ENCODE measurements at regions not wholly inside any gene's neighbourhood (a gene's known extent, or its start where the extent isn't known, plus 50 kb on each side); places are given as distances from the start of the nearest gene placed in this dataset.

GRCh38 chr3:126256251-126256650, 75.9 kb upstream of the ALDH1L1 start:
- ChIA-PET POLR2A (no interaction called here), CTCF (interaction anchor here (1.2 kb wide), 1 partner anchor 10 kb away, joined by 4 read pairs; no protein-coding TSS in a partner anchor)
- Mint-ChIP-seq H3K27me3 (ENCODE audit: low read depth) (no peaks in the 10 kb centered on the region; the same call in 1 of the 2 replicates), H3K36me3 (no peaks in the 10 kb centered on the region), H3K4me1 (peaks cover 5% of the 10 kb centered on the region), H3K9me3 (no peaks in the 10 kb centered on the region), H3K4me3 (no peak overlapping the region), H3K27ac (no peak overlapping the region)
- ATAC-seq (no peak), DNase-seq (ENCODE audit: low spot score) (no peak)
- no peak for TF ChIP-seq AFF4 (CRISPR knock-in tag; IDR thresholded peaks at IDR 0.05; ENCODE audit: borderline replicate concordance)

GRCh38 chr3:126253072-126253471, 72.7 kb upstream of the ALDH1L1 start:
- no peak for ATAC-seq
- ChIA-PET POLR2A (no interaction called here), CTCF (interaction anchor here (1.0 kb wide), 1 partner anchor 40 kb away, joined by 3 read pairs; no protein-coding TSS in a partner anchor)
- Mint-ChIP-seq H3K36me3 (peaks cover 6% of the 10 kb centered on the region), H3K27ac (no peak overlapping the region), H3K4me3 (no peak overlapping the region), H3K4me1 (peaks cover 3% of the 10 kb centered on the region; the same call in 1 of the 2 replicates), H3K27me3 (ENCODE audit: low read depth) (no peaks in the 10 kb centered on the region; the same call in 1 of the 2 replicates), H3K9me3 (peaks cover 7% of the 10 kb centered on the region)
- TF ChIP-seq NFE2L1 (CRISPR knock-in tag; IDR thresholded peaks at IDR 0.05) = no peak
- TF ChIP-seq IRF1 (CRISPR knock-in tag; IDR thresholded peaks at IDR 0.05) = no peak
- TF ChIP-seq ZNF425 (CRISPR knock-in tag; conservative IDR thresholded peaks at IDR 0.05) = no peak
- TF ChIP-seq SOX15 (CRISPR knock-in tag; IDR thresholded peaks at IDR 0.05) = no peak
- TF ChIP-seq TP53 (CRISPR knock-in tag; IDR thresholded peaks at IDR 0.05) = no peak
- DNase-seq (ENCODE audit: low spot score) = no peak

- Mint-ChIP-seq H3K9me3 (peaks cover 14% of the 10 kb centered on the region), H3K27ac (no peak overlapping the region), H3K36me3 (peaks cover 13% of the 10 kb centered on the region), H3K4me1 (peaks cover 3% of the 10 kb centered on the region; the same call in 1 of the 2 replicates), H3K4me3 (no peak overlapping the region), H3K27me3 (ENCODE audit: low read depth) (no peaks in the 10 kb centered on the region; the same call in 1 of the 2 replicates)
- ATAC-seq (no peak), DNase-seq (ENCODE audit: low spot score) (no peak)
- ChIA-PET CTCF (interaction anchor here (1.0 kb wide), 1 partner anchor 39 kb away, joined by 3 read pairs; no protein-coding TSS in a partner anchor), POLR2A (no interaction called here)
- TF ChIP-seq SOX15 (CRISPR knock-in tag; IDR thresholded peaks at IDR 0.05) (no peak), AR (CRISPR knock-in tag; IDR thresholded peaks at IDR 0.05) (no peak), ZNF281 (CRISPR knock-in tag; IDR thresholded peaks at IDR 0.05) (no peak), ZNF263 (CRISPR knock-in tag; IDR thresholded peaks at IDR 0.05; ENCODE audit: low read depth) (no peak), RORB (CRISPR knock-in tag; IDR thresholded peaks at IDR 0.05) (no peak), HMGA2 (CRISPR knock-in tag; IDR thresholded peaks at IDR 0.05) (no peak), NR2C2 (CRISPR knock-in tag; IDR thresholded peaks at IDR 0.05) (no peak)
Measured at GRCh38 chr3:126252373-126252772, 72.0 kb upstream of the ALDH1L1 start.
